ENCODE measurements at regions not wholly inside any gene's neighbourhood (a gene's known extent, or its start where the extent isn't known, plus 50 kb on each side); places are given as distances from the start of the nearest gene placed in this dataset.

GRCh38 chr1:34324879-34325440, 148.3 kb downstream of the C1orf94 start:
- TF ChIP-seq, protein P1, sequence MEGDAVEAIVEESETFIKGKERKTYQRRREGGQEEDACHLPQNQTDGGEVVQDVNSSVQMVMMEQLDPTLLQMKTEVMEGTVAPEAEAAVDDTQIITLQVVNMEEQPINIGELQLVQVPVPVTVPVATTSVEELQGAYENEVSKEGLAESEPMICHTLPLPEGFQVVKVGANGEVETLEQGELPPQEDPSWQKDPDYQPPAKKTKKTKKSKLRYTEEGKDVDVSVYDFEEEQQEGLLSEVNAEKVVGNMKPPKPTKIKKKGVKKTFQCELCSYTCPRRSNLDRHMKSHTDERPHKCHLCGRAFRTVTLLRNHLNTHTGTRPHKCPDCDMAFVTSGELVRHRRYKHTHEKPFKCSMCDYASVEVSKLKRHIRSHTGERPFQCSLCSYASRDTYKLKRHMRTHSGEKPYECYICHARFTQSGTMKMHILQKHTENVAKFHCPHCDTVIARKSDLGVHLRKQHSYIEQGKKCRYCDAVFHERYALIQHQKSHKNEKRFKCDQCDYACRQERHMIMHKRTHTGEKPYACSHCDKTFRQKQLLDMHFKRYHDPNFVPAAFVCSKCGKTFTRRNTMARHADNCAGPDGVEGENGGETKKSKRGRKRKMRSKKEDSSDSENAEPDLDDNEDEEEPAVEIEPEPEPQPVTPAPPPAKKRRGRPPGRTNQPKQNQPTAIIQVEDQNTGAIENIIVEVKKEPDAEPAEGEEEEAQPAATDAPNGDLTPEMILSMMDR (IDR thresholded peaks at IDR 0.05; ENCODE audit: extremely low read depth in 1 of 2, insufficient read depth in 1 of 2, low read depth in 1 of 2, low read length in 2 of 2) = no peak
- TF ChIP-seq MYC (IDR thresholded peaks at IDR 0.05; ENCODE audit: low read depth, low read length) (no peak), POLR2A (IDR thresholded peaks at IDR 0.05; ENCODE audit: low read depth, low read length) (no peak), EZH2 (IDR thresholded peaks at IDR 0.05; ENCODE audit: borderline replicate concordance, low read depth, low read length, severe bottlenecking) (no peak), JUN (IDR thresholded peaks at IDR 0.05; ENCODE audit: borderline replicate concordance, insufficient read depth, insufficient read length, low read depth) (no peak), MAX (IDR thresholded peaks at IDR 0.05; ENCODE audit: insufficient read depth, insufficient read length) (no peak), POLR2AphosphoS5 (IDR thresholded peaks at IDR 0.05; ENCODE audit: insufficient read depth, low read depth, low read length) (no peak), FOS (IDR thresholded peaks at IDR 0.05; ENCODE audit: borderline replicate concordance, insufficient read depth, low read length) (no peak), GATA2 (IDR thresholded peaks at IDR 0.05; ENCODE audit: insufficient read depth, insufficient read length, low read depth, low read length) (no peak)

Data from endothelial cell of umbilical vein (primary cell).